ENCODE measurements at regions not wholly inside any gene's neighbourhood (a gene's known extent, or its start where the extent isn't known, plus 50 kb on each side); places are given as distances from the start of the nearest gene placed in this dataset.

DNA sequence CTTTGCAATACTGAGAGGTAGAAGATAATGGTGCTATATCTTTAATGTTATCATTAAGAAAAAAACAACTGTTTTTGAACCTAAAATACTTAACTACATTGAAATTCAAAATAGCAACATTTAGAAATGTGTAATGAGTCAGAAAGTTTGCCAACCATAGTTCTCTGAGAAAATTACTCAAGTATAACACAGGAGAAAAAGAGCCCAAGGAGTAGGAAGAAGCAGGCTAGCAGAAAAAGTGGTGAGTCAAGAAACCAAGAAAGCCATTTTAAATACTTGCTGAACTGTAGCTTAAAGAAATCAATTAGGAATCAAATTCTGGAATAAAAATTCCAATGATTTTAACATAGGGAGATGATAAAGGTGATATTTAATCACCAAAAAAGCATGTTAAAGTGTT, 181.0 kb upstream of the RSPO3 start:
- no peak overlapping the region for H2AFZ ChIP-seq (ENCODE audit: low read length)
- no peak for TF ChIP-seq EZH2phosphoT487 (IDR thresholded peaks at IDR 0.05; ENCODE audit: borderline replicate concordance, low read length)
- TF ChIP-seq EZH2 (IDR thresholded peaks at IDR 0.05; ENCODE audit: low read length, unreplicated experiment) = no peak
- TF ChIP-seq, protein P1, sequence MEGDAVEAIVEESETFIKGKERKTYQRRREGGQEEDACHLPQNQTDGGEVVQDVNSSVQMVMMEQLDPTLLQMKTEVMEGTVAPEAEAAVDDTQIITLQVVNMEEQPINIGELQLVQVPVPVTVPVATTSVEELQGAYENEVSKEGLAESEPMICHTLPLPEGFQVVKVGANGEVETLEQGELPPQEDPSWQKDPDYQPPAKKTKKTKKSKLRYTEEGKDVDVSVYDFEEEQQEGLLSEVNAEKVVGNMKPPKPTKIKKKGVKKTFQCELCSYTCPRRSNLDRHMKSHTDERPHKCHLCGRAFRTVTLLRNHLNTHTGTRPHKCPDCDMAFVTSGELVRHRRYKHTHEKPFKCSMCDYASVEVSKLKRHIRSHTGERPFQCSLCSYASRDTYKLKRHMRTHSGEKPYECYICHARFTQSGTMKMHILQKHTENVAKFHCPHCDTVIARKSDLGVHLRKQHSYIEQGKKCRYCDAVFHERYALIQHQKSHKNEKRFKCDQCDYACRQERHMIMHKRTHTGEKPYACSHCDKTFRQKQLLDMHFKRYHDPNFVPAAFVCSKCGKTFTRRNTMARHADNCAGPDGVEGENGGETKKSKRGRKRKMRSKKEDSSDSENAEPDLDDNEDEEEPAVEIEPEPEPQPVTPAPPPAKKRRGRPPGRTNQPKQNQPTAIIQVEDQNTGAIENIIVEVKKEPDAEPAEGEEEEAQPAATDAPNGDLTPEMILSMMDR (conservative IDR thresholded peaks at IDR 0.05; ENCODE audit: low read depth, low read length) = no peak
- no peaks in the 10 kb centered on the region for H3F3A ChIP-seq (ENCODE audit: low read length, unreplicated experiment)
- CTCF ChIA-PET = no interaction called here
- H3K4me2 ChIP-seq (ENCODE audit: low read length) = no peak overlapping the region
- intact Hi-C loops (cut with micrococcal nuclease) = no loop called here
- no peak overlapping the region for H3K27ac ChIP-seq (ENCODE audit: low read length)
- DNase-seq (no peak), ATAC-seq (no peak)
- H3K36me3 ChIP-seq (ENCODE audit: low read depth, low read length) = no peaks in the 10 kb centered on the region
- no peaks in the 10 kb centered on the region for H3K9me3 ChIP-seq (ENCODE audit: low read length)
- H3K27me3 ChIP-seq (ENCODE audit: low read length) = no peaks in the 10 kb centered on the region; the same call in 1 of the 2 replicates
- BruUV-seq (replicated peaks) = no TSS peak
- no peaks in the 10 kb centered on the region for H4K20me1 ChIP-seq (ENCODE audit: low read length)
- H3K4me1 ChIP-seq (ENCODE audit: insufficient read depth, low read length) = no peaks in the 10 kb centered on the region
- no peaks in the 10 kb centered on the region for H3K9me2 ChIP-seq (replicated peaks; ENCODE audit: low read length)
- H3K4me3 ChIP-seq (ENCODE audit: low read length) = no peak overlapping the region
- no peak overlapping the region for H3K9ac ChIP-seq (ENCODE audit: low read length)
- no peaks in the 10 kb centered on the region for H3K79me2 ChIP-seq (ENCODE audit: low read length)
- POLR2A ChIA-PET (ENCODE audit: unreplicated experiment) = no interaction called here

DNA sequence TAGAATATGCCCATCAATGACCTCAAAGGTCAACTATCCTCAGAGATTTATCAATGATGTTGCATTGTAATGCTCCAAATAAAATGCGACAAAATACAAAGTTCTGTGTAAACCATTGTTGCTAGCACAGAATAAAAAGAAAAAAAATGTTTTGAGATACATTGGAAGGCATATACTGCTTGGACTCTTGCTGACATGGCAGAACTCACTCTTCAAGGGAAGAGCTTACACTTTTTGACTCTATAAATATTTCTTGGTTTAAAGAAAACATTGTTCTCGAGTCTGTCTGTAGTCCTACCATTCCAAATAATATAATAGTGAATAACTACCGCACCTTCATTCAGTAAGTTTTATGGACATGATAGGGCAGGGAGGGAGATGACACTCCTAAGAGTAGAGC, 178.7 kb upstream of the RSPO3 start:
- TF ChIP-seq EZH2 (IDR thresholded peaks at IDR 0.05; ENCODE audit: low read length, unreplicated experiment) = no peak
- TF ChIP-seq EZH2phosphoT487 (IDR thresholded peaks at IDR 0.05; ENCODE audit: borderline replicate concordance, low read length) = no peak
- TF ChIP-seq, protein P1 (conservative IDR thresholded peaks at IDR 0.05; ENCODE audit: low read depth, low read length) = no peak
- Histone ChIP-seq H3K9ac (ENCODE audit: low read length) (no peak overlapping the region), H3F3A (ENCODE audit: low read length, unreplicated experiment) (no peaks in the 10 kb centered on the region), H3K4me3 (ENCODE audit: low read length) (no peak overlapping the region), H4K20me1 (ENCODE audit: low read length) (no peaks in the 10 kb centered on the region), H3K27ac (ENCODE audit: low read length) (no peak overlapping the region), H3K9me2 (replicated peaks; ENCODE audit: low read length) (no peaks in the 10 kb centered on the region), H3K4me1 (ENCODE audit: insufficient read depth, low read length) (no peaks in the 10 kb centered on the region), H3K27me3 (ENCODE audit: low read length) (no peaks in the 10 kb centered on the region; the same call in 1 of the 2 replicates), H3K4me2 (ENCODE audit: low read length) (no peak overlapping the region), H3K79me2 (ENCODE audit: low read length) (no peaks in the 10 kb centered on the region), H3K36me3 (ENCODE audit: low read depth, low read length) (no peaks in the 10 kb centered on the region), H2AFZ (ENCODE audit: low read length) (no peak overlapping the region), H3K9me3 (ENCODE audit: low read length) (no peaks in the 10 kb centered on the region)
- POLR2A ChIA-PET (ENCODE audit: unreplicated experiment) = no interaction called here
- BruUV-seq (replicated peaks) = no TSS peak
- ATAC-seq (no peak), DNase-seq (no peak)
- intact Hi-C loops (cut with micrococcal nuclease) = no loop called here
- CTCF ChIA-PET = no interaction called here

DNA sequence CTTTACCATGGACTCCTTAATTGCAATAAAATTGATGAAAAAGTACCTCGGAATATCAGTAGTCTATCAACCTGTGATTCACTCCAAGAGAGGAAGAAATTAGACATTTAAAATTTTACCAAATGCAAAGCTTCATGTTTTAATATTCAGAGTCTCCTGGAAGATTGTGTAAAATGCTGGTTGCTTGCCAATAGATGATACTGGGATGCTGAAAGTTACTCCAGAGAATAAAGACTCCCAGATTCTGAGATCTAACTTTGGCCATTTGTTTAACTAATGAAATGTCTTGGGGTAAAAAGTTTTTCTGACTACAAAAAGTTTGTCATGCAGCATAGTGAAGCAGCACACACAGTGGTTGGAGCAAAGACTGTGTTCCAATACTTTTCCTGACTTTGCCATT, 176.7 kb upstream of the RSPO3 start:
- Histone ChIP-seq H3F3A (ENCODE audit: low read length, unreplicated experiment) (no peaks in the 10 kb centered on the region), H3K4me3 (ENCODE audit: low read length) (no peak overlapping the region), H3K9ac (ENCODE audit: low read length) (no peak overlapping the region), H3K4me1 (ENCODE audit: insufficient read depth, low read length) (no peaks in the 10 kb centered on the region), H3K79me2 (ENCODE audit: low read length) (no peaks in the 10 kb centered on the region), H3K9me2 (replicated peaks; ENCODE audit: low read length) (no peaks in the 10 kb centered on the region), H3K27ac (ENCODE audit: low read length) (no peak overlapping the region), H3K27me3 (ENCODE audit: low read length) (no peaks in the 10 kb centered on the region; the same call in 1 of the 2 replicates), H3K36me3 (ENCODE audit: low read depth, low read length) (no peaks in the 10 kb centered on the region), H3K4me2 (ENCODE audit: low read length) (no peak overlapping the region), H4K20me1 (ENCODE audit: low read length) (no peaks in the 10 kb centered on the region), H3K9me3 (ENCODE audit: low read length) (no peaks in the 10 kb centered on the region), H2AFZ (ENCODE audit: low read length) (no peak overlapping the region)
- intact Hi-C loops (cut with micrococcal nuclease) = no loop called here
- ATAC-seq (no peak), DNase-seq (no peak)
- POLR2A ChIA-PET (ENCODE audit: unreplicated experiment) = no interaction called here
- CTCF ChIA-PET = no interaction called here
- BruUV-seq (replicated peaks) = no TSS peak
- TF ChIP-seq, protein P1 (conservative IDR thresholded peaks at IDR 0.05; ENCODE audit: low read depth, low read length) = no peak
- TF ChIP-seq EZH2 (IDR thresholded peaks at IDR 0.05; ENCODE audit: low read length, unreplicated experiment) (no peak), EZH2phosphoT487 (IDR thresholded peaks at IDR 0.05; ENCODE audit: borderline replicate concordance, low read length) (no peak)
